Common myeloid progenitor, CD34-positive (primary cell): ENCODE measurements at regions not wholly inside any gene's neighbourhood (a gene's known extent, or its start where the extent isn't known, plus 50 kb on each side); places are given as distances from the start of the nearest gene placed in this dataset.

Experiments used
- CTCF ChIA-PET: fragments of 350-600 bp; sonication (Branson Sonifier 250); formaldehyde crosslinking; loops from one replicate; lab custom pipeline; 2021; ENCODE audit warnings: antibody characterized with exemption; lab: Charles Lee
- POLR2A ChIA-PET: fragments of 350-600 bp; sonication (Branson Sonifier 250); formaldehyde crosslinking; loops from one replicate; lab custom pipeline; 2021; ENCODE audit warnings: antibody characterized with exemption; lab: Charles Lee
- DNase-seq, 3 donors: peaks; one replicate each; pipeline versions ENCODE4 v3.0.0 to v3.0.0-alpha.2; 2013
- H3K27ac ChIP-seq, 2 experiments: 1 replicate in 1 of 2; 2 replicates in 1 of 2; pipeline ENCODE4 v1.7.0; 2013; ENCODE audit warnings: inconsistent platforms in 2 of 2, low read length in 2 of 2, mild to moderate bottlenecking in 2 of 2, low read depth in 1 of 2, moderate library complexity in 1 of 2; ENCODE audit not compliant: severe bottlenecking in 2 of 2, insufficient read depth in 1 of 2, poor library complexity in 1 of 2
- H3K27me3 ChIP-seq, 5 experiments: replicated peaks in 2 of 5; 1 replicate in 3 of 5; 2 replicates in 2 of 5; pipeline versions ENCODE4 v1.6.1 to v1.7.0; 2013; ENCODE audit warnings: low read length in 4 of 5, mild to moderate bottlenecking in 2 of 5, moderate library complexity in 2 of 5, inconsistent platforms in 1 of 5; ENCODE audit not compliant: insufficient read depth in 5 of 5, control insufficient read depth in 4 of 5
- H3K36me3 ChIP-seq, 4 experiments: 1 replicate in 2 of 4; 2 replicates in 2 of 4; pipeline versions ENCODE4 v1.6.1 to v1.7.0; 2013; ENCODE audit warnings: low read length in 3 of 4, control low read depth in 1 of 4, mild to moderate bottlenecking in 1 of 4; ENCODE audit not compliant: control insufficient read depth in 4 of 4, insufficient read depth in 4 of 4
- H3K4me1 ChIP-seq, 4 experiments: 1 replicate in 3 of 4; 2 replicates in 1 of 4; pipeline versions ENCODE4 v1.6.1 to v1.7.1; 2013; ENCODE audit warnings: low read length in 3 of 4, mild to moderate bottlenecking in 3 of 4, control low read depth in 1 of 4, inconsistent platforms in 1 of 4, moderate library complexity in 1 of 4; ENCODE audit not compliant: control insufficient read depth in 4 of 4, insufficient read depth in 4 of 4; ENCODE audit errors: control extremely low read depth in 1 of 4
- H3K4me3 ChIP-seq, 7 experiments: 1 replicate in 4 of 7; 2 replicates in 3 of 7; pipeline versions ENCODE4 v1.5.1 to v1.7.0; 2013; ENCODE audit warnings: mild to moderate bottlenecking in 7 of 7, low read length in 6 of 7, moderate library complexity in 6 of 7, inconsistent platforms in 2 of 7, low read depth in 2 of 7, control low read depth in 1 of 7; ENCODE audit not compliant: insufficient read depth in 4 of 7, control insufficient read depth in 1 of 7; ENCODE audit errors: extremely low read depth in 1 of 7
- H3K9me3 ChIP-seq, 5 experiments: 1 replicate in 4 of 5; 2 replicates in 1 of 5; pipeline versions ENCODE4 v1.6.1 to v1.7.1; 2013; ENCODE audit warnings: low read length in 4 of 5, mild to moderate bottlenecking in 2 of 5, inconsistent platforms in 1 of 5, low read depth in 1 of 5, moderate library complexity in 1 of 5; ENCODE audit not compliant: control insufficient read depth in 4 of 5, insufficient read depth in 2 of 5; ENCODE audit errors: control extremely low read depth in 1 of 5
- WGBS: methylation state at CpG from one replicate; pipeline ENCODE4 v1.1.5; 2013; ENCODE audit not compliant: insufficient coverage; 5-methylcytosine and 5-hydroxymethylcytosine counted together

- H3K4me3 ChIP-seq, result no peak overlapping the region
- 81% methylated on average over 7 of the region's 8 CpGs for WGBS
- H3K27me3 ChIP-seq, result peaks cover 0 to 1% (median 0%) of the 10 kb centered on the region in 5 experiments
- peaks cover 0 to 4% (median 0%) of the 10 kb centered on the region in 5 experiments for H3K9me3 ChIP-seq
- DNase-seq, result no peak
- no peak overlapping the region for H3K27ac ChIP-seq
- ChIA-PET CTCF (no interaction called here), POLR2A (no interaction called here)
- no peaks in the 10 kb centered on the region for H3K4me1 ChIP-seq
- H3K36me3 ChIP-seq, result no peaks in the 10 kb centered on the region
Measured at GRCh38 chrX:567891-568290, 62.7 kb upstream of the SHOX start.

GRCh38 chrX:568311-568710, 62.3 kb upstream of the SHOX start:
- CTCF ChIA-PET, result no interaction called here
- Histone ChIP-seq H3K9me3 (peaks cover 0 to 4% (median 0%) of the 10 kb centered on the region in 5 experiments), H3K36me3 (no peaks in the 10 kb centered on the region), H3K4me3 (no peak overlapping the region), H3K27ac (no peak overlapping the region), H3K4me1 (no peaks in the 10 kb centered on the region), H3K27me3 (peaks cover 0 to 1% (median 0%) of the 10 kb centered on the region in 5 experiments)
- POLR2A ChIA-PET, result no interaction called here
- peak in 1 of 3 donors; percentile 50 for DNase-seq
- WGBS, result 100% methylated on average over 1 of the region's 1 CpG

- Histone ChIP-seq H3K36me3 (no peaks in the 10 kb centered on the region), H3K9me3 (peaks cover 0 to 1% (median 0%) of the 10 kb centered on the region in 5 experiments), H3K27ac (no peak overlapping the region), H3K27me3 (peaks cover 0 to 1% (median 0%) of the 10 kb centered on the region in 5 experiments), H3K4me3 (no peak overlapping the region), H3K4me1 (no peaks in the 10 kb centered on the region)
- ChIA-PET POLR2A (no interaction called here), CTCF (no interaction called here)
- 90% methylated on average over 5 of the region's 12 CpGs for WGBS
- peak in 2 of 3 donors; percentile 26 to 52 for DNase-seq
Measured at GRCh38 chrX:572538-573124, 58.0 kb upstream of the SHOX start.

- Histone ChIP-seq H3K36me3 (no peaks in the 10 kb centered on the region), H3K4me3 (no peak overlapping the region), H3K27me3 (peaks cover 0 to 1% (median 0%) of the 10 kb centered on the region in 5 experiments), H3K27ac (no peak overlapping the region), H3K9me3 (no peaks in the 10 kb centered on the region), H3K4me1 (no peaks in the 10 kb centered on the region)
- peak in 1 of 3 donors; percentile 44 for DNase-seq
- WGBS, result 88% methylated on average over 11 of the region's 14 CpGs
- ChIA-PET POLR2A (no interaction called here), CTCF (no interaction called here)
Measured at GRCh38 chrX:574251-574650, 56.3 kb upstream of the SHOX start.

DNA sequence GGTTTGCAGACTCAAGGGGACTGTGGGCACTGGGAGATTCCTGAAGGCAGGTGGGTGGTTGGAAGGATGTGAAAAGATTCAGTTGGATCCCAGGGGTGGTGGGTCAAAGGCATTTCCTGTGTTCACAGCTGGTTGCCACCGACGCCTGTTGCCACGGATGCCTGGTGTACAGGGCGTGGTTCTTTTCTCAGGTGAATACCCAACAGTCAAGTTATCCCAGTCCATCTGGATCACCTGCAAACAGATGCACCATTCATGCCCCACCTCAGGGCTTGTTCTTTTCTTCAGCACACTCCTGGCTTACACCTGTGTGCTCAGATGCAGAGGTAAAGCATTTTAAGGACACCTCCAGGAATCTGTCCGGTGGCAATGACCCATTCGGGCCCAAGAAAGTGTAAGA, 55.8 kb upstream of the SHOX start:
- Histone ChIP-seq H3K4me1 (no peaks in the 10 kb centered on the region), H3K36me3 (no peaks in the 10 kb centered on the region), H3K27me3 (peaks cover 0 to 1% (median 0%) of the 10 kb centered on the region in 5 experiments), H3K9me3 (no peaks in the 10 kb centered on the region), H3K4me3 (no peak overlapping the region), H3K27ac (no peak overlapping the region)
- 74% methylated on average over 6 of the region's 6 CpGs for WGBS
- CTCF ChIA-PET, result no interaction called here
- DNase-seq, result no peak
- POLR2A ChIA-PET, result no interaction called here

DNA sequence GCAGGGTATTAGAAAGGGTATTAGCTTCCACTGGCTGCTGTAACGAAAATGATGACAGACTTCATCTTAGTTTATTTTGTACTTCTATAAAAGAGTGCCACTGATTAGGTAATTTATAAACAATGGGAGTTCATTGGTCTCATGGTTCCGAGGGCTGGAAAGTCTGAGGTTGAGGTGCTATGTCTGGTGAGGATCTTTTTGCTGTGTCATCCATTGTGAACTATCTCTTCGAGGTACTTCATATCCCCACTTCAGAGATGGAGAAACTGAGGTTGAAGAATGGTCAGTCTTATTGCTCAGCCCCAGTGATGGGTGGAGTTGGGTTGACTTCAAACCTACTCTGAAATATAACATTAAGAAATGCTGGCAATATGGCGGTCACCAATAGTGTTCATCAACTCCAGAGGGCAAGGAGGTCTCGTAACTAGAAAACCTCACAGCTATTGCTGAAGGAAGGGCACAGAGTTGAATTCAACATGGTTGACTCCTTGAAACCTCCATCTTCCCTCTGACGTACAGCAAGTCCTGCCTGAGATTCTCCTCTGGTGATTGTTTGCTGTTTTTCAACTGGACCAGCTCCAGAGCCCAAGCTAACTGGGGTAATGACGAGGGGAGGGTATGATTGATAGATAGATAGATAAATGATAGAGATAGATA, 53.6 kb upstream of the SHOX start:
- ChIA-PET POLR2A (no interaction called here), CTCF (no interaction called here)
- Histone ChIP-seq H3K4me1 (no peaks in the 10 kb centered on the region), H3K4me3 (no peak overlapping the region), H3K9me3 (no peaks in the 10 kb centered on the region), H3K36me3 (no peaks in the 10 kb centered on the region), H3K27ac (no peak overlapping the region), H3K27me3 (peaks cover 0 to 1% (median 0%) of the 10 kb centered on the region in 5 experiments)
- 94% methylated on average over 7 of the region's 7 CpGs for WGBS
- DNase-seq, result peak in 2 of 3 donors; percentile 60 to 73

DNA sequence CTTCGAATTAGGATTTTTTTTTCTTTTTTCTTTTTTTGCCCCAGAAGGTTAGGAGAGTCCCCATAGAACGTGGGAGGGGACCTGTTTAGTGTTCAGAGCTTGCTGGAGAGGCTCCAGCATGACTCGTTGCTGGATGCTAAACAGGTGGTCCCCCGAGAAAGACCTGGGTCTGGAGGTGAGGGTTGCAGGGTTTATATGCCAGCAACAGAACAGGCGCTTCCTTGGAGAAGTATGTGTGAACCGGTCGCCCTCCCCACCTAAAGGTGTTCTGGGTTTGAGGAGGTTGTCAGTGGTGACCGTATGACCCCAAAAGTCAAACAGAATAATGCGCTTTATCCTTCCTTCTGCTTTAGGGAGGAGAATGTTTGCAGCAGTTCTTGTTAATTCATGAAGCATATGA, 52.1 kb upstream of the SHOX start:
- H3K36me3 ChIP-seq, result no peaks in the 10 kb centered on the region
- 80% methylated on average over 4 of the region's 9 CpGs for WGBS
- no peaks in the 10 kb centered on the region for H3K9me3 ChIP-seq
- POLR2A ChIA-PET, result no interaction called here
- DNase-seq, result peak in 2 of 3 donors; percentile 53 to 63
- CTCF ChIA-PET, result no interaction called here
- no peaks in the 10 kb centered on the region for H3K27me3 ChIP-seq
- no peak overlapping the region for H3K27ac ChIP-seq
- no peak overlapping the region for H3K4me3 ChIP-seq
- H3K4me1 ChIP-seq, result no peaks in the 10 kb centered on the region
